Memory B cell (primary cell): ENCODE measurements at regions not wholly inside any gene's neighbourhood (a gene's known extent, or its start where the extent isn't known, plus 50 kb on each side); places are given as distances from the start of the nearest gene placed in this dataset.

Source experiments
- ATAC-seq: fragments of 150-1000 bp; cut with Tn5 transposase; 2 replicates; pipeline ENCODE4 v1.10.0; 2021; ENCODE audit warnings: low read depth, mild to moderate bottlenecking, moderate library complexity
- DNase-seq, 2 donors: peaks; one replicate each; pipeline ENCODE4 v3.0.0; 2022; ENCODE audit warnings: low spot score in 2 of 2
- H3K27ac Mint-ChIP-seq: one replicate; pipeline ENCODE4 v1.8.0; 2022; ENCODE audit warnings: mild to moderate bottlenecking, moderate library complexity, mixed read lengths
- H3K27me3 Mint-ChIP-seq: one replicate; pipeline ENCODE4 v1.8.0; 2022; ENCODE audit warnings: mixed read lengths
- H3K36me3 Mint-ChIP-seq: one replicate; pipeline ENCODE4 v1.8.0; 2022; ENCODE audit warnings: mild to moderate bottlenecking, mixed read lengths
- H3K4me1 Mint-ChIP-seq: one replicate; pipeline ENCODE4 v1.8.0; 2022; ENCODE audit warnings: mixed read lengths
- H3K4me3 Mint-ChIP-seq: one replicate; pipeline ENCODE4 v1.8.0; 2022; ENCODE audit warnings: mild to moderate bottlenecking, moderate library complexity, mixed read lengths
- H3K9me3 Mint-ChIP-seq: one replicate; pipeline ENCODE4 v1.8.0; 2022; ENCODE audit warnings: mixed read lengths

GRCh38 chr11:104652996-104653395 lies 245.3 kb downstream of the CASP12 start:
- Mint-ChIP-seq H3K9me3 (peaks cover 6% of the 10 kb centered on the region), H3K36me3 (peaks cover 2% of the 10 kb centered on the region), H3K4me1 (no peaks in the 10 kb centered on the region), H3K4me3 (no peak overlapping the region), H3K27me3 (no peaks in the 10 kb centered on the region), H3K27ac (no peak overlapping the region)
- no peak for ATAC-seq
- DNase-seq = no peak

DNA sequence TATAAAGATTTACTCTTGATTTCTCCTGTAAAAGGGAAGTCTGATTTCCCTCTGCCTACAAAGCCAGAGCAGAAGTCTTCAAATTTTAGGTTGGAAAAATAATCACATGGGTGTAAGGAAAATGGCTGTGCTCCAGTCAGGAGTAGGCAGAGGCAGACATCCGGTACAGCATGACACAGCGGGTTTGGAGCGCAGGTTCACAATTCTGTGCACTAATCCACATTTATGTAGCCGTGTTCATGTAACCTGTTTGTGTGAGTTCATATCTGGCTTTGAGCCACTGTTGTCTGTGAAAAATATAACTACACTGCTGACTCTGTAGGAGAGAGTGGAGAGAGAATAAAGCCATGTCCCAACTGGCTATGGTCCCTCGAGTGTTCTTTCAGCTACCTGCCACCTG lies 248.0 kb downstream of the CASP12 start:
- H3K27me3 Mint-ChIP-seq = no peaks in the 10 kb centered on the region
- peaks cover 6% of the 10 kb centered on the region for H3K9me3 Mint-ChIP-seq
- DNase-seq (no peak), ATAC-seq (no peak)
- H3K27ac Mint-ChIP-seq = no peak overlapping the region
- H3K4me3 Mint-ChIP-seq = no peak overlapping the region
- peaks cover 2% of the 10 kb centered on the region for H3K36me3 Mint-ChIP-seq
- H3K4me1 Mint-ChIP-seq = peaks cover 5% of the 10 kb centered on the region

- H3K36me3 Mint-ChIP-seq = peaks cover 2% of the 10 kb centered on the region
- no peak overlapping the region for H3K4me3 Mint-ChIP-seq
- H3K27me3 Mint-ChIP-seq = no peaks in the 10 kb centered on the region
- no peak for DNase-seq
- H3K4me1 Mint-ChIP-seq = peaks cover 5% of the 10 kb centered on the region
- H3K27ac Mint-ChIP-seq = no peak overlapping the region
- peaks cover 6% of the 10 kb centered on the region for H3K9me3 Mint-ChIP-seq
- no peak for ATAC-seq
These were observed 249.3 kb downstream of the CASP12 start for GRCh38 chr11:104649002-104649401.

DNA sequence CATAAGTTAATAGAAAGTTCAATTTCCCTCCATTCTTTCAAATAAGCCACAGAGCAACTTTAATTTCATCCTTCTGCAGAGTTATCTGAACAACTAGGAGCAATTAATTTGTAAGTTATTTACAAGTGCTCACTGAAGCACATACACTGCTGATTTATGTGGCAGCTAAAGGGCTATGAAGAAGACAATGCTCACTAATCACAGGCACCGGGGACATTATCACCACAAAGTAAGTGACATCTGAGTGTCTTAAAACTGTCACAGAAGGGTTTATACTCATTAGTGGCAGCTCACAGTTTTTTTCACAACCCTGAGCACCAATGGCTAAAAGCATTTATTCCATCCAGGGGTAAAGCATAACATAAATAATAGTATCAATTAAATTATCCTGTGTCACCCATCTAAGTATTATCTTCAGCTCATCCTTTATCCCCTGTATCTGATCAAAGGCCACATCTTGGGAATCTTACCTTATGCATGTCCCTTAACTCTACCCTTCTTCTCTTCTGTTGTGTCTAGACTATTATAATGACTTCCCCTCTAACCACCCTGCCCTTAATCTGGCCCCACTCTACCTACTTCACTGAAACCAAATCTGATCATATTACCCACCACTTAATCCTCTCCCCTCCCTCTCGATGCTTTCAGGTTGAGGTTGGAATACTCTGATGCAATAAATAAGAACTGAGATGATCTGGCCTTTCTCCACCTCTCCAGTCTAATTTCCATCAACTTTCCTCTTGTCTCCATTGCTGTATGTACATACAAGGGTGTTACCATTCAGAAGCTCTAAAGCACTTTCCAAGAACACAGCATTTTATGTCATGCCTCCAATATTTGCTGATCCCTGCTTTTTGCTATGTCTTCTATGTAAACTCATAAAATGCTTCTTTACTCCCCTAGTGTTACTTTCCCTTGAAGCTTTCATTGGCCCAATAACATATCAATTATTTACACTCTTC lies 252.7 kb downstream of the CASP12 start:
- DNase-seq = no peak
- Mint-ChIP-seq H3K36me3 (peaks cover 2% of the 10 kb centered on the region), H3K27me3 (no peaks in the 10 kb centered on the region), H3K27ac (no peak overlapping the region), H3K9me3 (peaks cover 6% of the 10 kb centered on the region), H3K4me3 (no peak overlapping the region), H3K4me1 (peaks cover 5% of the 10 kb centered on the region)
- ATAC-seq = no peak

- ATAC-seq (no peak), DNase-seq (no peak)
- Mint-ChIP-seq H3K4me1 (no peaks in the 10 kb centered on the region), H3K27ac (no peak overlapping the region), H3K9me3 (no peaks in the 10 kb centered on the region), H3K4me3 (no peak overlapping the region), H3K27me3 (no peaks in the 10 kb centered on the region), H3K36me3 (no peaks in the 10 kb centered on the region)
These were observed 260.5 kb downstream of the CASP12 start for GRCh38 chr11:104637662-104638170.

- no peaks in the 10 kb centered on the region for H3K36me3 Mint-ChIP-seq
These were observed 265.0 kb downstream of the CASP12 start for GRCh38 chr11:104633226-104633625.

GRCh38 chr11:104630352-104630751 lies 267.9 kb downstream of the CASP12 start:
- H3K36me3 Mint-ChIP-seq = no peaks in the 10 kb centered on the region
- H3K4me3 Mint-ChIP-seq = no peak overlapping the region
- no peaks in the 10 kb centered on the region for H3K4me1 Mint-ChIP-seq
- no peak overlapping the region for H3K27ac Mint-ChIP-seq
- no peak for DNase-seq
- ATAC-seq = no peak
- no peaks in the 10 kb centered on the region for H3K27me3 Mint-ChIP-seq
- no peaks in the 10 kb centered on the region for H3K9me3 Mint-ChIP-seq

More at GRCh38 chr11:104633226-104633625, 265.0 kb downstream of the CASP12 start:
- ATAC-seq = no peak
- no peak overlapping the region for H3K4me3 Mint-ChIP-seq
- no peak for DNase-seq
- no peaks in the 10 kb centered on the region for H3K9me3 Mint-ChIP-seq
- no peak overlapping the region for H3K27ac Mint-ChIP-seq
- H3K27me3 Mint-ChIP-seq = no peaks in the 10 kb centered on the region
- no peaks in the 10 kb centered on the region for H3K4me1 Mint-ChIP-seq

DNA sequence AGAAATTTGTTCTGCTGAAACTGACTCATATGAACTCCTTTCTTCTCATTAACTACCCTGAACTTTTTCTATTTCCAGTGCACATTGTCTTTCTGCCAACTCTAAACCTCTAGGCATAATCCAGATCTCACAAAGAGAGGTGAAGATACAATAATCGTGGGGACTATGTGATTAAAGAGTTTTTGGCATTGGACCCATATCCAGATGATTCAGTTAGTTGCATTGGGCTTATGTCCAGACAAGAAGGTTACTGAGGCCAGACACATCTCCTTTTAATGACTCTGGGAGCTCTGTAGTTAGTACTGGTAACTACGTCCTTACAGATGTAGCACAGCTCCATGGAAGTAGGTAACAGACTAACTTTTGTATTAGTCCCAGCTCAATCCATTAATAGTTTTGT lies 273.0 kb downstream of the CASP12 start:
- Mint-ChIP-seq H3K4me3 (no peak overlapping the region), H3K27me3 (no peaks in the 10 kb centered on the region), H3K4me1 (peaks cover 2% of the 10 kb centered on the region), H3K36me3 (no peaks in the 10 kb centered on the region), H3K27ac (no peak overlapping the region), H3K9me3 (no peaks in the 10 kb centered on the region)
- DNase-seq = no peak
- ATAC-seq = no peak

DNA sequence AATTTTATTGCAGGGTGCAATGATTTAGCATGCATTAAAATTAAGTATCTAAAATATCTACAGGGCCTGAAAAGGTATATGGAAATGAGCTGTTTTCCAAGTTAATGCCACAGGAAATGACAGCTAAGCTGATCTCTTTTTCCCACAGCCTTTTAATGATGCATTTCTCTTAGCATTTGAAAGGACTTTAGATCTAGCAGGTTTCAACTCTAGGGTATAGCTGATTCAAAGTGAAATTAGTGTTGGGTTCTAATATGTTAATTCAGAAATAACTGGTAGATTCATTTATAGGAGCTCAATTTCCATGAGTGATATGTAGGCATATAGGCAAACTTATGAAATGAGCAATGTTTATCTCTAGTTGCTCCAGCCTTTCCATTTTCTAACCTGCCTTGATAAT lies 274.2 kb downstream of the CASP12 start:
- ATAC-seq (no peak), DNase-seq (no peak)
- Mint-ChIP-seq H3K9me3 (no peaks in the 10 kb centered on the region), H3K4me1 (peaks cover 2% of the 10 kb centered on the region), H3K36me3 (no peaks in the 10 kb centered on the region), H3K27me3 (no peaks in the 10 kb centered on the region), H3K27ac (no peak overlapping the region), H3K4me3 (no peak overlapping the region)

GRCh38 chr11:104623518-104623917 lies 274.7 kb downstream of the CASP12 start:
- no peak for DNase-seq
- no peaks in the 10 kb centered on the region for H3K9me3 Mint-ChIP-seq
- no peaks in the 10 kb centered on the region for H3K36me3 Mint-ChIP-seq
- H3K27ac Mint-ChIP-seq = no peak overlapping the region
- no peak for ATAC-seq
- H3K27me3 Mint-ChIP-seq = no peaks in the 10 kb centered on the region
- H3K4me3 Mint-ChIP-seq = no peak overlapping the region
- peaks cover 2% of the 10 kb centered on the region for H3K4me1 Mint-ChIP-seq

DNA sequence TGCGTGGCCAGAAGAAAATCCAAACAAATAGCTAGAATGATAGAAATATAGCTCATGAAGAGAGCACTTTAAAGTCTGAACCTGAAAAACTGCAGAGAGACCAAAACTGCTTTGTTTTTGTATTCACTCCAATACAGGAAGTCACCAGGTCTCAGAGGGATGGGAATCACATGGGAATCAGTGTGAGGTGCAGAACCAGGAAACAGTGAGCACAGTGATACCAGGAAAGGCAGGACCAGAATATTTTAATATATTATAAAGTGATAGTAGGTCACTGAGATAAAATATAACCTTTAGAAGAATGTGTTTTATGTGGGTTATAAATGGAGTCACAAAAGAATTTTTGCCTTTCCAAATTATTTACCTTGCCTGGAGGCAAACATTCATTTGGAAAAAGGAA lies 277.3 kb downstream of the CASP12 start:
- Mint-ChIP-seq H3K36me3 (peaks cover 3% of the 10 kb centered on the region), H3K4me1 (peaks cover 2% of the 10 kb centered on the region), H3K27ac (no peak overlapping the region), H3K4me3 (no peak overlapping the region), H3K27me3 (no peaks in the 10 kb centered on the region), H3K9me3 (no peaks in the 10 kb centered on the region)
- DNase-seq (no peak), ATAC-seq (no peak)

DNA sequence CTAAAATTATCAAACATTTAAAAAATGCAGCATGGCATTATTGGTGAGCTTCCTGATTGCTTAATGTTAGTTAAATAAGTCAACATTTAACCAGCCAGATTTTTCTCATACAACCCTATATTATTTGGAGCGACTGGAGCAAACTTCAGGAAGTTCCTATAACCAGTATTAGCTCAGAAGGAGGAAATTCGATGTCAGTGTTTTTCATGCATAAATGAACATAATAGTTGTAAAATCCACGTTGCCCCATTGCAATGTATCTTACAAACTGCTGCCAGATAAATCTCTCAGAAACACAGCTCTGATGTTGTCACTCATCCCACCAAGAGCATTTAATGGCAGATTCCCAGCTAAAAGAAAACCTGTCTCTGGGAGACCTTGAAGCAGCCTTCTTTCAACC lies 278.5 kb downstream of the CASP12 start:
- no peaks in the 10 kb centered on the region for H3K9me3 Mint-ChIP-seq
- no peaks in the 10 kb centered on the region for H3K27me3 Mint-ChIP-seq
- ATAC-seq = no peak
- DNase-seq = no peak
- H3K4me1 Mint-ChIP-seq = peaks cover 5% of the 10 kb centered on the region
- H3K36me3 Mint-ChIP-seq = peaks cover 3% of the 10 kb centered on the region
- H3K4me3 Mint-ChIP-seq = no peak overlapping the region
- H3K27ac Mint-ChIP-seq = no peak overlapping the region

- no peak overlapping the region for H3K27ac Mint-ChIP-seq
- no peaks in the 10 kb centered on the region for H3K9me3 Mint-ChIP-seq
- no peak overlapping the region for H3K4me3 Mint-ChIP-seq
- no peaks in the 10 kb centered on the region for H3K27me3 Mint-ChIP-seq
- H3K36me3 Mint-ChIP-seq = peaks cover 3% of the 10 kb centered on the region
- ATAC-seq (no peak), DNase-seq (no peak)
- peaks cover 5% of the 10 kb centered on the region for H3K4me1 Mint-ChIP-seq
These were observed 279.3 kb downstream of the CASP12 start for GRCh38 chr11:104618954-104619353.

DNA sequence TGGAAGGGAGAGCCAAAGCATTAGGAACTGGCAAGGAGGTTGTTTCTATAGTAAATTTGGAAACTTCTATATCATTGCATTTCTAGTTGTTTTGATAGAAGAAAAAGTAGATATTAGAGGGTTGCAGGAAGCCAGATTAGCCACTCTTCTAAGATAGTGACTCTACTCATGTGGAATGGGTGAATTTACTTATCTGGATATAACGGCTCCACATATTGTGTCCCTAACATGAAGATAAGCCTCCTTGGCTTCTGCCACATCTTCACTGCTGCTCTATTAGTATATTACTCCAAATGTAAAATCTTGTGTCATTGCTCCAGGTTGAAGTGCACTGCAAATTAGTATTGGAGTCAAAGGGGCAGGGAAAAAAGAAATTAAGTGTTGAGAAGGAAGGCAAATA lies 283.3 kb downstream of the CASP12 start:
- H3K27me3 Mint-ChIP-seq = no peaks in the 10 kb centered on the region
- no peak for DNase-seq
- no peak for ATAC-seq
- H3K27ac Mint-ChIP-seq = no peak overlapping the region
- H3K4me1 Mint-ChIP-seq = peaks cover 3% of the 10 kb centered on the region
- H3K36me3 Mint-ChIP-seq = peaks cover 3% of the 10 kb centered on the region
- no peaks in the 10 kb centered on the region for H3K9me3 Mint-ChIP-seq
- no peak overlapping the region for H3K4me3 Mint-ChIP-seq
